ENCODE measurements at regions not wholly inside any gene's neighbourhood (a gene's known extent, or its start where the extent isn't known, plus 50 kb on each side); places are given as distances from the start of the nearest gene placed in this dataset.

- TF ChIP-seq, protein P1, sequence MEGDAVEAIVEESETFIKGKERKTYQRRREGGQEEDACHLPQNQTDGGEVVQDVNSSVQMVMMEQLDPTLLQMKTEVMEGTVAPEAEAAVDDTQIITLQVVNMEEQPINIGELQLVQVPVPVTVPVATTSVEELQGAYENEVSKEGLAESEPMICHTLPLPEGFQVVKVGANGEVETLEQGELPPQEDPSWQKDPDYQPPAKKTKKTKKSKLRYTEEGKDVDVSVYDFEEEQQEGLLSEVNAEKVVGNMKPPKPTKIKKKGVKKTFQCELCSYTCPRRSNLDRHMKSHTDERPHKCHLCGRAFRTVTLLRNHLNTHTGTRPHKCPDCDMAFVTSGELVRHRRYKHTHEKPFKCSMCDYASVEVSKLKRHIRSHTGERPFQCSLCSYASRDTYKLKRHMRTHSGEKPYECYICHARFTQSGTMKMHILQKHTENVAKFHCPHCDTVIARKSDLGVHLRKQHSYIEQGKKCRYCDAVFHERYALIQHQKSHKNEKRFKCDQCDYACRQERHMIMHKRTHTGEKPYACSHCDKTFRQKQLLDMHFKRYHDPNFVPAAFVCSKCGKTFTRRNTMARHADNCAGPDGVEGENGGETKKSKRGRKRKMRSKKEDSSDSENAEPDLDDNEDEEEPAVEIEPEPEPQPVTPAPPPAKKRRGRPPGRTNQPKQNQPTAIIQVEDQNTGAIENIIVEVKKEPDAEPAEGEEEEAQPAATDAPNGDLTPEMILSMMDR (IDR thresholded peaks at IDR 0.05; ENCODE audit: low read depth, low read length), result no peak
- no peak for TF ChIP-seq POLR2A (IDR thresholded peaks at IDR 0.05; ENCODE audit: extremely low read depth, insufficient read length)
Observed at GRCh38 chr18:70457223-70457622, 168.4 kb downstream of the SOCS6 start.

All from NB4 (cell line).